Right atrium auricular region (tissue), 2 donors: ENCODE measurements at regions not wholly inside any gene's neighbourhood (a gene's known extent, or its start where the extent isn't known, plus 50 kb on each side); places are given as distances from the start of the nearest gene placed in this dataset.

Experiments
- DNase-seq: peaks from one replicate; pipeline ENCODE4 v3.0.0-alpha.2; 2019; ENCODE audit warnings: low spot score
- H3K27ac ChIP-seq, 2 donors: fragments of 200-600 bp; sonication (generic); 1 replicate in 1 of 2; 2 replicates in 1 of 2; pipeline ENCODE4 v1.5.1; 2016 to 2019
- H3K27me3 ChIP-seq, 2 donors: fragments of 200-600 bp; sonication (generic); one replicate each; pipeline versions ENCODE4 v1.5.1 to v1.6.0; 2017 to 2019
- H3K36me3 ChIP-seq: fragments of 200-600 bp; sonication (generic); one replicate; pipeline ENCODE4 v1.5.1; 2016
- H3K4me1 ChIP-seq, 2 donors: fragments of 200-600 bp; sonication (generic); one replicate each; pipeline versions ENCODE4 v1.5.1 to v1.6.0; 2017 to 2019
- H3K4me3 ChIP-seq, 2 donors: fragments of 200-600 bp; sonication (generic); 1 replicate in 1 of 2; 2 replicates in 1 of 2; pipeline ENCODE4 v1.5.1; 2017 to 2019; ENCODE audit warnings: mild to moderate bottlenecking in 1 of 2, moderate library complexity in 1 of 2
- H3K9me3 ChIP-seq, 2 donors: fragments of 200-600 bp; sonication (generic); one replicate each; pipeline ENCODE4 v1.5.1; 2019
- CTCF ChIP-seq, 2 donors: fragments of 200-600 bp; sonication (generic); IDR thresholded peaks; one replicate each; pipeline ENCODE4 v1.5.1; 2019; ENCODE audit warnings: antibody characterized with exemption in 2 of 2

- Histone ChIP-seq H3K36me3 (no peaks in the 10 kb centered on the region), H3K9me3 (peaks cover 0 to 5% of the 10 kb centered on the region in 2 donors), H3K27ac (no peak overlapping the region), H3K4me1 (peaks cover 0 to 8% of the 10 kb centered on the region in 2 donors), H3K4me3 (no peak overlapping the region), H3K27me3 (no peaks in the 10 kb centered on the region)
- DNase-seq: no peak
- TF ChIP-seq CTCF (IDR thresholded peaks at IDR 0.05): no peak
Observed at GRCh38 chr5:33035851-33036527, 324.9 kb downstream of the NPR3 start.

GRCh38 chr5:33037076-33037475 is 326.0 kb downstream of the NPR3 start:
- DNase-seq: no peak
- Histone ChIP-seq H3K27ac (no peak overlapping the region), H3K9me3 (peaks cover 0 to 15% of the 10 kb centered on the region in 2 donors), H3K4me3 (no peak overlapping the region), H3K36me3 (no peaks in the 10 kb centered on the region), H3K27me3 (no peaks in the 10 kb centered on the region), H3K4me1 (peaks cover 0 to 8% of the 10 kb centered on the region in 2 donors)
- no peak for TF ChIP-seq CTCF (IDR thresholded peaks at IDR 0.05)

GRCh38 chr5:33041586-33041985 is 330.5 kb downstream of the NPR3 start:
- no peaks in the 10 kb centered on the region for H3K27me3 ChIP-seq
- H3K27ac ChIP-seq: no peak overlapping the region
- no peak overlapping the region for H3K4me3 ChIP-seq
- H3K36me3 ChIP-seq: no peaks in the 10 kb centered on the region
- TF ChIP-seq CTCF (IDR thresholded peaks at IDR 0.05): no peak
- H3K9me3 ChIP-seq: peaks cover 0 to 15% of the 10 kb centered on the region in 2 donors
- H3K4me1 ChIP-seq: no peaks in the 10 kb centered on the region
- DNase-seq: no peak

- Histone ChIP-seq H3K4me1 (no peaks in the 10 kb centered on the region), H3K36me3 (no peaks in the 10 kb centered on the region), H3K27ac (no peak overlapping the region), H3K9me3 (peaks cover 0 to 15% of the 10 kb centered on the region in 2 donors), H3K27me3 (no peaks in the 10 kb centered on the region), H3K4me3 (no peak overlapping the region)
- DNase-seq: no peak
- no peak for TF ChIP-seq CTCF (IDR thresholded peaks at IDR 0.05)
Observed at GRCh38 chr5:33043343-33043997, 332.3 kb downstream of the NPR3 start.

- Histone ChIP-seq H3K36me3 (no peaks in the 10 kb centered on the region), H3K9me3 (peaks cover 0 to 8% of the 10 kb centered on the region in 2 donors), H3K27me3 (no peaks in the 10 kb centered on the region), H3K4me1 (no peaks in the 10 kb centered on the region), H3K27ac (no peak overlapping the region), H3K4me3 (no peak overlapping the region)
- no peak for DNase-seq
- no peak for TF ChIP-seq CTCF (IDR thresholded peaks at IDR 0.05)
Observed at GRCh38 chr5:33046091-33046490, 335.0 kb downstream of the NPR3 start.
